NCI-H446 (cell line): ENCODE measurements at regions not wholly inside any gene's neighbourhood (a gene's known extent, or its start where the extent isn't known, plus 50 kb on each side); places are given as distances from the start of the nearest gene placed in this dataset.

Experiments used
- DNase-seq, 2 experiments: peaks; one replicate each; lab custom pipeline; 2025; lab: John Stamatoyannopoulos, UW

DNA sequence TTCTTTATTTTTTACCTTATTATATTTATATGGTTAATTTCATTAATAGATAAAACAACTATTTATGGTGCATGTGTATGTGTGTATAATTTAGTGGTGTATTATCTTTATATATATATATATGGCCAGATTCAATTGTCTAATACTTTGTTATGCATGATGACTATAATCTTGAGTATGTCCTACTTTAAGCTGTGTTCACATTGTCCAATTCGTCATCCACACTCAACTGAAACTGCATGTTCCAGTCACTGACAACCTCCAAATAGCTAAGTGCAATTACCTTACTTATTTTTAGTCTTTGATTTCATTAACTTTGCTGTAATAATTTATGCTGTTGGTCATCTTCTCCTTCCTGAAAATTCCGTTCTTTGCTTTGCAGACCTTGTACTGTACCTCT lies 306.5 kb upstream of the TMTC1 start:
- no peak for DNase-seq

DNA sequence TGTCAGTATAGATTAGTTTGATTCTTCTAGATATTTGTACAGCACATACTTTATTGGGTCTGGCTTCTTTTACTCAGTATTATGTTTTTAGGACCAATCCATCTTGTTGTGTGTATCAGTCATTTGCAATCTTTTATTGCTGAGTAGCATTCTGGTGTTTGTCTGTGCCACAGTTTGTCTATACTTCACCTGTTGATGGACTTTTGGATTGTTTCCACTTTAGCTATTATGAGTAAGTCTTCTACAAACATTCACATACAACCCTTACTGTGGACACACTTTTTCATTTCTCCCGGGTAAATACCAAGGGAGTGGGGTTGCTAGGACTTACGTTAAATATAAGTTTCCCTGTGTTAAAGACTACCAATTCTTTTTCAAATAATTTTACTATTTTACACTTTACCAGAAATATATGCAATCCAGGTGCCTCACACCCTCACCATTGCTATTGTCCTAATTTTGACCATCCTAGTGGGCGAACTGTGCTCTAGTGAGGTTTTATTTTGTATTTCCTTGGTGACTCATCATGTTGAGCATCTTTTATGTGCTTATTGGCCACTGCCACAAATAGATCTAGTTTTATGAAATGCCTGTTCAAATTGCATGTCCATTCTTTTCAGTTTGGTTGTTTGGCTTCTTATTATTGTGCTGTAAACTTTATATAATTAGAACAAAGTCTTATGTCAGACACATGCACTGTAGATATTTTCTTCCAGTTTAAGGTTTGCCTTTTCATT lies 304.7 kb upstream of the TMTC1 start:
- DNase-seq: no peak

DNA sequence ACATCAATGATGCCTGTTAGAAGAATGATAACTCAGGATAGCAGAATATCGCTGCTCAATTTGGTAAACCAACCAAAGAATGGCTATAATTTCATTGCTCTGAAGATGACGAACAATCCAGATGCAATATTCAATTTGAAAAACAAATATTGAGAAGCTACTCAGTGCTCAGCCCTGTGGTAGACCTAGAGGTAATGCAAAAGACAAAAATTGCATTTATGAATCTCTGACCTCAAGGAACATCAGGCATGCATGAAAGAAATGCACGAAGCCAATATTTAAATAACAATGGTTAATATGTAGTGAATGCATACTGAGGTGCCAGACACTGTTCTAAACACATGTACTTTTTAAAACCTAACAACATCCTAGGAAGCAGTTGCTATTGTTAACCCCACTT lies 298.6 kb upstream of the TMTC1 start:
- no peak for DNase-seq

DNA sequence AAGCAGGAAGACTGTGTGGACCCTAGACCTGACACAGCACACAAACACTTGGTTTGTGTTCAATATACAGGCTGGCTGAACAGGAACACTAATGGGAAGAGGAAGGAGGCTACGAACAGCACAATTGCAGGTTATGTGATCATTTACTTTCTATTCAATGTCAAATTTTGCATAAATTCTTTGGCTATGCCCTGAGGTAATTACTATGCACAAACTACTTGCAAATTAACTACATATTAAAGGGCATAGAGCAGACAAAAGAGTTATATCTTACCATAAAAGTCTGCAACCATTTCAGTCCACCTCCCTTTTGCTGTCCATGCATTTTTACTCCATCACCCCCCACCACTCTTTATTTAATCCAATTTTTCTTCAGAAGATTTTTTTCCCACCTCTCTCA lies 291.2 kb upstream of the TMTC1 start:
- no peak for DNase-seq

DNA sequence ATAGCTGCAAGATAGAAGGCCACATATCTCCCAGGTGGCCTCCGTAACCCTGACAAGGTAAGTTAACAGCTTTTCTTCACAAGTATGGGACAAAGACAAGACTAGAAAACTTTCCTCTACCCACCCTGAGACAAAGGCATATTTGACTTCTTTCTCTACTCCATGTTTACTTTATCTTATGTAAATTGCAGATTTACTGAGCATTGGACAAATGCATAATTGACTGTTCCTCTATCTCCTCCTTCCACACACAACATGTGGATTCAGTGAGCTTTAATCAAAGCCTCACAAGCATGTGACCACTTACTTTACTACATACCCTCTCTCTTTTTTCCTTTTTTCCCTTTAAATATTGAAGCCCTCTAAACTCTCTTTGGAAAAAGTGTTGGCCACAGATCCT lies 289.1 kb upstream of the TMTC1 start:
- no peak for DNase-seq

DNA sequence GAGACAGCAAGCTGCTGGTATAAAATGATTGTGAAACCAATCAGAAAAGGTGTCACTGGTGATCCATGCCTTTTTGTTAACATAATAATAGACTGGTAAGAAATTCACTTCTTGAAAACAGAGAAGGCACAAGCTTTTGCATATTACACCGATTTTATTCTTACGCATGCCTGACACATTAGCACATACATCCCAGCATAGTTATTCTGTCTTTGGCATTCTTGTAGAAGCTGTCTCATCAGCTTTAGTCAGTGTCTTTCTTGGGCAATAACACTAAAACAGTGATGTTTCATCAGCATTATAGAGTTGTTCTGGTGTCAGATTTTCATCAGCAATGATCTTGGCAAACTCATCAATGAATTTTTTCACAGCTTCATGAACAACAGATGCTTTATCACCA lies 283.4 kb upstream of the TMTC1 start:
- DNase-seq: no peak

DNA sequence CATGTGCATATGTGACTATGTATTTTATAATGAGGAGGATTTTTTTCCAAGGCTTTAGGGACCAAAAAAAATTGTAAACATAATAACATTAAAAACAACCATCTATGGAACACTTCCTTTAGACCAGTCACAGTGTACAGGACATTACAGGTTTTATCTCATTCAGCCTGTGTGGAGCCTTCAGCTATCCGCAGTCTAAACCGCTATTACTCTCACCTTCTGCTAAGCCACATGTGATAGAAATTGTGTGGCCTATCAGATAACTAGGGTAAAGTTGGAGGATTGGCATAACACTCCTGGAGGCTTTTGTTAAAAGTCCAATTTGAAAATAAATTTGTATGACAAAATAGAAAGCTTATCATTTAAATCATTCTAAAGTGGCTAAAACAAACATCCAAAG lies 281.2 kb upstream of the TMTC1 start:
- no peak for DNase-seq

DNA sequence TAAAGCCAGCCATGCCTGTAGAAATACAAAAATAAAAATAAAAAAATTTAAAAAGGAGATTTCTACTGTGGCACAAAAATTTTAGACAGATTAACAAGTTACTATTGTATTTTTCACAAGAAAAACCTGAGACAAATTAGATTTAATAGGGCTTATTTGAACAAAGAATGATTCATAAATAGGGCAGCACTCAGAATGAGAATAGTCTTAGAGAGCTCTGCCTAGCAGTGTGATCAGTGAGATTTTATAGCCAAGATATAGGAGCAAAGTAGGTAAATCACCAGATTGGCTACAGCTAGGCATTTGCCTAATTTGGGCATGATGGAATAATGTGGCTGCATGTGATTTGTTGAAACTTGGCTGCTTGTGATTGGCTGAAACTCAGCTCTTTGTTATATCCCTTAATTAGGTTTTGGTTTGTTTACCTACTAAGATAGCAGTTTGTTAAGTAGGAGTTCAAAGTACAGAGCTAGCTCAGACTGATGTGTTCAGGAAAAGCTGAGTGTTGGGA lies 279.7 kb upstream of the TMTC1 start:
- no peak for DNase-seq

DNA sequence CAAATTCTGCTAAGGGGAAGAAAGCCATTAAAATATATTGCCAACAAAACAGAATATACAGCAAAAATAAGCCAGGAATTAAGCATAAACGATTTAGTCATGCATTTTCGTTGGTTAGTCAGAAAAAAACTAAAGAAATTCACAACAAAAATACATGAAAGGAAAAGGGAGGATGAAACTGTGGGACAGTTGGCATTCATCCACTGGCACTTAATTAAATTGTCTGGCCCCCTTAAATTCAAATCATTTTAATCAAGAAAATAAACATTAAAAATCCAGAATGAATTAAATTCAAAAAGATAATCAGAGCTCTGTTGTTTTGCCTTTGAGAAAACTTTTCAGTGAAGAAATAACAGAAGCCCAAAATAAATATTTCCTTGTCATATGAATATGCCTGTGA lies 264.6 kb upstream of the TMTC1 start:
- DNase-seq: no peak

DNA sequence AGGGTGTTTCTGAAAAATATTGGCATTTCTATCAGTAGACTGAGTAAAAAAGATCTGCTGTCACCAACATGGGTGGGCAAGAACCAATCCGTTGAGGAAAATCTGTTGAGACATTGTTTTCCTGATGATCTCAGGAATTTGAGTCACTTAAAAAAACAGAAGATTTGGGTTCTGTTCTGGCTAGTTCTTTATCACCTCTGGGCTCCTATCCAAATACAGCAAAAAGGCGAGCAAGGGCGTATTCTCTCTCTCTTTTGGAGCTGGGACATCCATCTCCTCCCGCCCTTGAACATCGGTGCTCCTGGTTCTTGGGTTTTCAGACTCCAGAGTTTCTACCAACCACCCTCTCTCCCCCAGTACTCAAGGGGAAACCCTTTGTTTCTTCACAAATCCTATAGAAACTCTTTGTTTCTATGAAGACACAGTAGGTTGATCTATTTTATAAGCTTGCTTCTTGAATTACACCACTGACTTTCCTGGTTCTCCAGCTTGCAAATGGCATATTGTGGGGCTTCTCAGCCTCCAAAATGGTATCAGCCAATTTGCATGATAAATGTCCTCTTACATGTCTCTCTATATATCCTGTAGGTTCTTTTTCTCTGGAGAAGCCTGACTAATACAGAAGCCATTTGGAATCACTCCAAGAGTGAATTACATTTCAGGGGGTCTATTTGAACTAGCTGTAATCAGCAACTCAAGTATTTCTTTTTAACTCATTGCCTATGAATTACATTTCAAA lies 263.9 kb upstream of the TMTC1 start:
- peak in 1 of 2 experiments; percentile 39 for DNase-seq

DNA sequence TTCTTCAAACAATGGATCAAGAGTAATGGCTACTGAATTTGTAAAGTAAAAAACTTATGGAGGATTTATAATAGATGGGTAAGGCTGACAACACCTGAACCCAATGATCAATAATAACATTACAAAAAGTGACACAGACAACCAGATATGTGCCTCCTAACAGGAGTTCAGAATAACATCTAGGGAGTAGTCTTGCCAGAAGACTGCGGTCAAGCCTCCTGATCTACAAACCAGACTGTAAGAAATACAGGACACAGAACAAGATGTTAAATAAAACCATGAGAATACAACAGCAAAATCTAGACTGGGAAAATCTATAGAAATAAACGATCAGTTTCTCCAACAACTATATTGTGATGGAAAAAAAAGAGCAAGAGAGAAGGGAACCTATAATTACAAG lies 262.6 kb upstream of the TMTC1 start:
- DNase-seq: no peak

DNA sequence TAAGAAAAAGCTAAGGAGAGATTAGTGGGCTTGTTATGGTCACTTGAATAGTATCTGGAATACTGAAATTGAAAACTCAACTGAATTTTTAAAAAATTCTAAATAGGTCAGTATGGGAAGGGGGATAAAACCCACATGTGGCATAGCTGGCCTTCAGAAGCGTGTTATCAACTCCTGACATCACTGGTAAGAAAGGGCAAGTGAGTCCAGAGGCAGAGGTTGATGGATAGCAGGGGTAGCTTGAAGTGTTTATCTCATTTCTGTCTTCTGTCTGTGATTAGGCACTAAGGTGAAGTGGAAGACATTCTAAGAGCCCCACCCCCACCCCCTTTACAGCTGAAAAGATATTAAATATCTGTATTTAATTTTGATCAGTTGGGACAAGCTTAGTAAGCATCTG lies 261.4 kb upstream of the TMTC1 start:
- DNase-seq: no peak

DNA sequence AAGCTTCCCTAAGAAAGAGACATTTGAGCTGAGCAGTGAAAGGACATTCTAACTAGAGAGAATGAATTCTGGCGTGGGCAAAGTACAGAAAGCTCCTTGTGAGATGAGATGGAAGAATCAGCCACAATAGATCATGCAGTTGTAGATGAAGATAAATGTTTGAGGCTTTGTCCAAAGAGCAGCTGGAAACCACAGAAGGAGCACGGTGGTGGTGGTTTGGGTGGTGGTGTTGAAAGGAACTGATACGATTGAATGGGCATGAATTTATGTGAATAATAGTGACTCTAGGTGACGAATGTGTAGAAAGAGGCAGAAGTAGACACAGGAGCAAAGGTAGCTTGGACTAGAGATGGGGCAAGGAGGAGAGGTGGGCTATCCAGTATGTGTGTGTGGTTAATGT lies 260.5 kb upstream of the TMTC1 start:
- no peak for DNase-seq

DNA sequence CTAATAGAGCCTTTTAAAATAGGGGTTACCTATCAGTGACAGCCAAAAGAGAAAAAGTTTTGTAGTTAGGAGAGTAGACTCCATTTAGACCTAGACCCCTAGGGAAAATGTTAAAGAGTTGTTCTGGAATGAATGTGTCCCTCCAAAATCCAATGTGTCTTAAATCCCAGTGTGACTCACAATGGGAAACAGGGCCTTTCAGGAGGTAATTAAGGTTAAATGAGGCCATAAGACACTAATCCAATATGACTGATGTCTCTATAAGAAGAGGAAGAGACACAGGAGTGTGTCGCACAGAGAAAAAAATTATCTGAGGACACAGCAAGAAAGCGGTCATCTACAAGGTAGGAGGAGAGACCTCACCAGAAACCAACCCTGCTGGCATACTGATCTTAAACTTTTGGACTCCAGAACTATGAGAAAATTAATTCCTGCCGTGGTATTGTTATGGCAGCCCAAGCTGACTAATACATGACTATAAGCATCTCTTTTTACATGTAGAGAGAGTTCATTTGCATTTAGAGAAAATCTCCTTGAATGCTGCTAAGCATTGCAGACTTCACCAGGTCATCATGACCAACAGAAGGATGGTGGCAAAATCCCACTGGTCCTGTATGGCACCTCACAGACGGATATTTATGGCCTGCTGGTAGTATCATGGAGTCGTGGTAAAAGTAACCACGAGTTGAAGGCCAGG lies 259.6 kb upstream of the TMTC1 start:
- DNase-seq: no peak

DNA sequence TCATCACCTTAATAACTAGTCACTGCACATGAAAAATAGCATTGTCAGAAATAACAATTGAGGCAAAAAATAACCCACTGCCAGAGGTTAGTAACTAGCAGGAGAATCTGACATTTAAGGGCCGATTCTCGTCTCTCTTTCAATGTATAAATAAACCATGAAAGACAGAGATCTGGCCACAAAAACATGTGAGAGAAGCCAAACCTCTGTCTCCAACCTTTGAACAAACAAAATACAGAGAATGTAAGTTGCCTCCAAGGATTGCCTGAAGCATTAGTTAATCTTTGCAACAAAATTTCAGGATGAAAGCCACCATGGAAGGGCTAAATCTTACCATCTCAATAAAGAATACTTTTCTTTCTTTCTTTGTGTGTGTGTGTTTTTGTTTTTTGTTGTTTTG lies 257.4 kb upstream of the TMTC1 start:
- DNase-seq: no peak

DNA sequence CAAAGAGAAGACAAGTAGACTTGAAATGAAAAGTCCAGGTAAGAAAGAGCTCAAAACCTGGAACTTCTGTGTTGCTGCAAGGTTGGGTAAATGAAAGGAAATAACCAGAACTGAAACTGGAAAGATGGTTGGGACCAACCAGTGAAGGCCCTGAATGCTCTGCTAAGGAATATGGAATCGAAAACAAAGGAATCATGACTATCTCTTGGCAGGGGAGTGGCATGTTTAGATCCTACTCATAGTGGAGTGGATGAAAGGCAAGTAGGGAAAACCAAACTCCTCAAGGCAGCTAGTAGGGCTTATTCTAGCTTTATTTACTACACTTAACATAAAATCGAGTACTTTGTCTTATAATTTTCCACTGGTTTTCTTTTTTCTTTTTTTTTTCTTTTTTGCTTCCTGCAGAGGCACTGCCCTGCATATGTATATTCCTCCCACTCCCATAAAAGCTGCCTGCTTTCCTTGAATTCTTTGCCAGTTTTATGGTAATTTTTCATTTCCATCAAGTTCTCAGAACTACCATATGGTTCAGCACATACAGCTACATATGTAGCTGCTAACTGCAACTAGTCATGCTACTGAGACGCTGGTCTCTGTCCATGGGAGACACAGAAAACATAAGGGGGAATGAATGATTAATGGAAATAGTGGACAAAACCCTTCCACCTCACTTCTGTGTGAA lies 247.1 kb upstream of the TMTC1 start:
- no peak for DNase-seq

DNA sequence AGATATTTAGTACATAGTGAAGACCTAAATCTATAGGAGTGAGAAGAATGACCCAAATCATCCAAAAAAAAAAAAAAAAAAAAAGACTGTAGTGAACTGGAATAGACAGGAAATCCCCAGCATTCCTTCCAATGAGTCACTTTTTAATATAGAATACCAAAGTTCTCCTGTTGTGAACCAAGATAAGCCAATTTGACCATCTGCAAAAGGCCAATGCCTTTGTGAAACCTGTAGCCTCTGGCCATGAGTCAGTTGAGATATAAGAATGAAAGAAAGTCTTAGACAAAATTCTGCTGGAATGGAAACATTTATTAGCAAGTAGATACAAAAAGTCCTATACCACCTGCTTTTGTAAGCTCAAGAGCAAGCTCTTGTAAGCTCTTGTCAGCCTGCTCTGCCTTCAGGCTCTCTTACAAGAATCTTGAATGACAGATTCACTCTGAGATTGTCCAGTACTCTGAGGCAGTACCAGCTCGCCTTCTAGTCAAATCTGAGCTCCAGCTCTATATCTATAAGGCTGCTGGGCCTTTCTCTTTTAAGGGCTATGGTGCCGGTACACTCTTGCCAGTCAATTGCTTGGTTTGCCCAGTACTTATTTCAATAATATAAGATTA lies 243.0 kb upstream of the TMTC1 start:
- no peak for DNase-seq

DNA sequence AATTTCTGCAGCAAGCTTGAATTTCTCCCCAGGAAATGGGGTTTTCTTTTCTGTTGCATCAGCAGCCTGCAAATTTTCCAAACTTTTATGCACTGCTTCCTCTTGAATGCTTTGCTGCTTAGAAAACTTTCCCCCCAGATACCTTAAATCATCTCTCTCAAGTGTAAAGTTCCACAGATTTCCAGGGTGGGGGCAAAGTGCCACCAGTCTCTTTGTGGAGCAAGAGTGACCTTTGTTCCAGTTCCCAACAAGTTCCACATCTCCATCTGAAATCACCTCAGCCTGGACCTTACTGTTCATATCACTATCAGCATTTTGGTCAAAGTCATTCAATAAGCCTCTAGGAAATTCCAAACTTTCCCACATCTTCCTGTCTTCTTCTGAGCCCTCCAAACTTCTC lies 241.6 kb upstream of the TMTC1 start:
- DNase-seq: no peak

DNA sequence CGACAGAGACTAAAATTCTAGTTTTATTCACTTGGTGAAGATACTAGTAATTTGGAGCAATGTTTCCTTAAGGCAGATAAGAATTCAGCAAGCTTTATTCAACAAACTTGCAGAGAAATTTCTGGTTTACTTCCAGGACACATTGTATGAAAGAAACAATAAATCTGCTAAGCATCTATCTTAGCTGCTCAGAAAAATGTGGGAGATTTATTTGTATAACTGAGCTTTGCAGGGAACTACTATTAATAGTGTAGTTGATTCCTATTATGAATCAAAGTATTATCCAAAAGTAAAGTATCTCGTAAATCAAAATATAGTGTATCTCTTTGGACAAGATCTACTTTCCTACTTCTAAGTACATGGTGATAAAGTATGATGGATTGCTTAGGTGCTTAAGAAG lies 239.4 kb upstream of the TMTC1 start:
- DNase-seq: no peak

DNA sequence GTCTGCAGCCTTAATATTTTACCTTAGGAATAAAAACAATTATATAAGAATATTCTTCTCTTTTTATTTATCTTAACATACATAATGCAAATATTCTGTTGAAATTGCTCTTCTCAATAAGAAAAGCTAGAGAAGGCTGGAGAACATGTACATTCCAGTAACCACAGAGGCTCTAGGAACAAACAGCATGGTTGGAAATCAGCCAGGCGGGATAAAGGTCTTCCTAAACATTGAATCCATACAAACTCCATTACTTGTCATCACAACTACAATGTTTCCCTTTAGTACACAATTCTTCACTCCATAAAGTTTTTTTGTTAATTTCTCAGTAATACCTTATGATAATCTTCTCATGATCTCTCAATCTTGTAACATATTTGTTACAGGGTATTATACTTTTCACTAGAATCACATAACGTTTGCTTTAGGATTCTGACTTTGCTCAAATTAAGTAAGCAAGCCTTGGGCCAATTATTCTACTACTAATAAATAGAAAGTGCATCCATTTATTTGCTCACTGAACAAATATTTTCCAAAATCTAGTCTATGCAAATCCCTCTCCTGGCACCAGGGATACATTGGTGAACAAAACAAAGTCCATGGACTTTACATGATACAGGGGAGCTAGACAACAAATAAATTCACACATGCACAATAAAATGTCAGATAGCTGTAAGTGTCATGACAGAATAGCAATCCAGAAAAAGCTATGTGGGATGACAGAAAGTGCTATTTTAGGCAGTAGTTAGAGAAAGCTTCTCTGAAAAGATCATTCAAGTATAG lies 237.5 kb upstream of the TMTC1 start:
- no peak for DNase-seq
